Ishikawa (cell line): ENCODE measurements at regions not wholly inside any gene's neighbourhood (a gene's known extent, or its start where the extent isn't known, plus 50 kb on each side); places are given as distances from the start of the nearest gene placed in this dataset.

Experiments
- CREB1 ChIP-seq: IDR thresholded peaks from 2 replicates; pipeline ENCODE4 v1.6.1; 2012; ENCODE audit warnings: low read depth
- EGR1 ChIP-seq: IDR thresholded peaks from 2 replicates; pipeline ENCODE4 v1.6.1; 2012
- EP300 ChIP-seq: IDR thresholded peaks from 2 replicates; pipeline ENCODE4 v1.6.1; 2012; ENCODE audit warnings: borderline replicate concordance
- FOXM1 ChIP-seq: IDR thresholded peaks from 2 replicates; pipeline ENCODE4 v1.6.1; 2012; ENCODE audit warnings: low read depth, borderline replicate concordance
- MAX ChIP-seq: IDR thresholded peaks from 2 replicates; pipeline ENCODE4 v1.6.1; 2012
- NFIC ChIP-seq: IDR thresholded peaks from 2 replicates; pipeline ENCODE4 v1.6.1; 2012
- RAD21 ChIP-seq: IDR thresholded peaks from 2 replicates; pipeline ENCODE4 v1.6.1; 2012; ENCODE audit warnings: low read depth
- REST ChIP-seq: IDR thresholded peaks from 2 replicates; pipeline ENCODE4 v1.6.1; 2012; ENCODE audit warnings: low read depth, mild to moderate bottlenecking
- TAF1 ChIP-seq: IDR thresholded peaks from 2 replicates; pipeline ENCODE4 v1.6.1; 2012; ENCODE audit warnings: low read depth, mild to moderate bottlenecking
- TCF12 ChIP-seq: IDR thresholded peaks from 2 replicates; pipeline ENCODE4 v1.6.1; 2012; ENCODE audit warnings: low read depth
- USF1 ChIP-seq: IDR thresholded peaks from 2 replicates; pipeline ENCODE4 v1.6.1; 2012
- YY1 ChIP-seq: IDR thresholded peaks from 2 replicates; pipeline ENCODE4 v1.6.1; 2012; ENCODE audit warnings: low read depth
- ZBTB7A ChIP-seq: IDR thresholded peaks from 2 replicates; pipeline ENCODE4 v1.6.1; 2012; ENCODE audit warnings: low read depth

GRCh38 chr7:41830271-41830670, 127.4 kb upstream of the INHBA start:
- no peak for TF ChIP-seq YY1
- no peak for TF ChIP-seq REST
- TF ChIP-seq MAX, result no peak
- no peak for TF ChIP-seq EP300
- TF ChIP-seq ZBTB7A, result no peak
- TF ChIP-seq EGR1, result no peak
- TF ChIP-seq FOXM1, result no peak
- TF ChIP-seq RAD21, result no peak
- TF ChIP-seq USF1, result no peak
- TF ChIP-seq TAF1, result no peak
- no peak for TF ChIP-seq TCF12
- TF ChIP-seq NFIC, result no peak
- TF ChIP-seq CREB1, result no peak
